ENCODE measurements at regions not wholly inside any gene's neighbourhood (a gene's known extent, or its start where the extent isn't known, plus 50 kb on each side); places are given as distances from the start of the nearest gene placed in this dataset.

GRCh38 chr2:13015532-13016320 is 299.0 kb downstream of the TRIB2 start:
- H3K4me1 ChIP-seq (ENCODE audit: insufficient read depth), result no peaks in the 10 kb centered on the region
- TF ChIP-seq REST (IDR thresholded peaks at IDR 0.05; ENCODE audit: unreplicated experiment), result no peak
- no peak for TF ChIP-seq EZH2phosphoT487 (IDR thresholded peaks at IDR 0.05; ENCODE audit: unreplicated experiment)
- TF ChIP-seq CREB1 (CRISPR knock-in tag; IDR thresholded peaks at IDR 0.05; ENCODE audit: low read depth), result no peak
- TF ChIP-seq ETS1 (IDR thresholded peaks at IDR 0.05), result no peak
- no peak for TF ChIP-seq NANOG (IDR thresholded peaks at IDR 0.05; ENCODE audit: borderline replicate concordance)
- Mint-ChIP-seq H3K4me1 (peaks cover 8% of the 10 kb centered on the region; the same call in 2 of the 3 replicates), H3K27ac (peak overlapping the region; percentile 7; the same call in 1 of the 2 replicates), H3K36me3 (ENCODE audit: low read depth) (no peaks in the 10 kb centered on the region), H3K27me3 (ENCODE audit: insufficient read depth, low read depth, poor library complexity) (no peaks in the 10 kb centered on the region), H3K4me3 (no peak overlapping the region), H3K9me3 (no peaks in the 10 kb centered on the region)
- H3K27me3 ChIP-seq (ENCODE audit: insufficient read depth), result no peaks in the 10 kb centered on the region
- peaks cover 4% of the 10 kb centered on the region; the same call in 1 of the 2 replicates for H3K9me2 ChIP-seq (ENCODE audit: insufficient read depth)
- H3K27ac ChIP-seq (ENCODE audit: low read depth), result no peak overlapping the region
- H3K4me2 ChIP-seq, result no peak overlapping the region
- H3K4me3 ChIP-seq, result no peak overlapping the region
- ATAC-seq, result no peak; the same call in 2 of the 3 replicates
- no peaks in the 10 kb centered on the region for H3K79me2 ChIP-seq (replicated peaks; ENCODE audit: insufficient read depth)
- no peak overlapping the region; the same call in 1 of the 2 replicates for H2AFZ ChIP-seq
- H4K20me1 ChIP-seq (replicated peaks; ENCODE audit: insufficient read depth), result no peaks in the 10 kb centered on the region
- DNase-seq (ENCODE audit: low spot score), result no peak
- no peaks in the 10 kb centered on the region for H3K36me3 ChIP-seq (ENCODE audit: insufficient read depth)
- no peaks in the 10 kb centered on the region for H3F3A ChIP-seq (replicated peaks; ENCODE audit: low read depth)

- DNase-seq (ENCODE audit: low spot score) (no peak), ATAC-seq (no peak)
- H3K36me3 Mint-ChIP-seq (ENCODE audit: low read depth), result no peaks in the 10 kb centered on the region
- H3K27me3 Mint-ChIP-seq (ENCODE audit: insufficient read depth, low read depth, poor library complexity), result no peaks in the 10 kb centered on the region
- no peaks in the 10 kb centered on the region for H4K20me1 ChIP-seq (replicated peaks; ENCODE audit: insufficient read depth)
- no peak overlapping the region for H2AFZ ChIP-seq
- H3K27ac ChIP-seq (ENCODE audit: low read depth), result no peak overlapping the region
- H3K4me2 ChIP-seq, result no peak overlapping the region
- no peaks in the 10 kb centered on the region for H3K4me1 ChIP-seq (ENCODE audit: insufficient read depth)
- H3K4me3 Mint-ChIP-seq, result no peak overlapping the region
- H3F3A ChIP-seq (replicated peaks; ENCODE audit: low read depth), result no peaks in the 10 kb centered on the region
- H3K36me3 ChIP-seq (ENCODE audit: insufficient read depth), result no peaks in the 10 kb centered on the region
- H3K9me3 Mint-ChIP-seq, result no peaks in the 10 kb centered on the region
- peaks cover 8% of the 10 kb centered on the region; the same call in 2 of the 3 replicates for H3K4me1 Mint-ChIP-seq
- H3K79me2 ChIP-seq (replicated peaks; ENCODE audit: insufficient read depth), result no peaks in the 10 kb centered on the region
- H3K27ac Mint-ChIP-seq, result no peak overlapping the region
- H3K9me2 ChIP-seq (ENCODE audit: insufficient read depth), result peaks cover 4% of the 10 kb centered on the region; the same call in 1 of the 2 replicates
- H3K4me3 ChIP-seq, result no peak overlapping the region
- no peaks in the 10 kb centered on the region for H3K27me3 ChIP-seq (ENCODE audit: insufficient read depth)
- TF ChIP-seq REST (IDR thresholded peaks at IDR 0.05; ENCODE audit: unreplicated experiment) (no peak), NANOG (IDR thresholded peaks at IDR 0.05; ENCODE audit: borderline replicate concordance) (no peak), POLR2AphosphoS5 (IDR thresholded peaks at IDR 0.05; ENCODE audit: low read depth) (no peak), EZH2 (IDR thresholded peaks at IDR 0.05; ENCODE audit: low read depth, unreplicated experiment) (no peak), ZNF331 (CRISPR knock-in tag; IDR thresholded peaks at IDR 0.05; ENCODE audit: low read depth) (no peak), ETS1 (IDR thresholded peaks at IDR 0.05) (no peak), CREB1 (CRISPR knock-in tag; IDR thresholded peaks at IDR 0.05; ENCODE audit: low read depth) (no peak), JUNB (IDR thresholded peaks at IDR 0.05; ENCODE audit: unreplicated experiment) (no peak)
Measured at GRCh38 chr2:13018490-13018889, 301.8 kb downstream of the TRIB2 start.
